GM20000 (cell line): ENCODE measurements at regions not wholly inside any gene's neighbourhood (a gene's known extent, or its start where the extent isn't known, plus 50 kb on each side); places are given as distances from the start of the nearest gene placed in this dataset.

ENCODE experiments used
- DNase-seq: peaks from one replicate; pipeline ENCODE4 v3.0.0; 2012; ENCODE audit warnings: low spot score
- CTCF ChIP-seq: IDR thresholded peaks from 2 replicates; pipeline ENCODE4 v1.5.1; 2012; ENCODE audit warnings: mild to moderate bottlenecking, control low read depth; ENCODE audit errors: extremely low read depth, missing control alignments

- no peak for TF ChIP-seq CTCF
- no peak for DNase-seq
Observed at GRCh38 chr13:106916329-106916976, 348.5 kb upstream of the ARGLU1 start.

GRCh38 chr13:106915146-106915545, 347.2 kb upstream of the ARGLU1 start:
- TF ChIP-seq CTCF: no peak
- DNase-seq: no peak

GRCh38 chr13:106911627-106912026, 343.7 kb upstream of the ARGLU1 start:
- DNase-seq: no peak
- no peak for TF ChIP-seq CTCF

- no peak for DNase-seq
- TF ChIP-seq CTCF: no peak
Observed at GRCh38 chr13:106911020-106911419, 343.1 kb upstream of the ARGLU1 start.

GRCh38 chr13:106906426-106906996, 338.6 kb upstream of the ARGLU1 start:
- no peak for DNase-seq
- TF ChIP-seq CTCF: no peak

- no peak for DNase-seq
- TF ChIP-seq CTCF: no peak
Observed at GRCh38 chr13:106905380-106906162, 337.6 kb upstream of the ARGLU1 start.

GRCh38 chr13:106899442-106899841, 331.5 kb upstream of the ARGLU1 start:
- no peak for DNase-seq
- no peak for TF ChIP-seq CTCF
